GM19438 (cell line): ENCODE measurements at regions not wholly inside any gene's neighbourhood (a gene's known extent, or its start where the extent isn't known, plus 50 kb on each side); places are given as distances from the start of the nearest gene placed in this dataset.

ENCODE experiments used
- ATAC-seq: cut with Tn5 transposase; IDR thresholded peaks from one replicate; pipeline ENCODE4 v1.9.1; 2021; ENCODE audit warnings: low read depth; ENCODE audit not compliant: unreplicated experiment

DNA sequence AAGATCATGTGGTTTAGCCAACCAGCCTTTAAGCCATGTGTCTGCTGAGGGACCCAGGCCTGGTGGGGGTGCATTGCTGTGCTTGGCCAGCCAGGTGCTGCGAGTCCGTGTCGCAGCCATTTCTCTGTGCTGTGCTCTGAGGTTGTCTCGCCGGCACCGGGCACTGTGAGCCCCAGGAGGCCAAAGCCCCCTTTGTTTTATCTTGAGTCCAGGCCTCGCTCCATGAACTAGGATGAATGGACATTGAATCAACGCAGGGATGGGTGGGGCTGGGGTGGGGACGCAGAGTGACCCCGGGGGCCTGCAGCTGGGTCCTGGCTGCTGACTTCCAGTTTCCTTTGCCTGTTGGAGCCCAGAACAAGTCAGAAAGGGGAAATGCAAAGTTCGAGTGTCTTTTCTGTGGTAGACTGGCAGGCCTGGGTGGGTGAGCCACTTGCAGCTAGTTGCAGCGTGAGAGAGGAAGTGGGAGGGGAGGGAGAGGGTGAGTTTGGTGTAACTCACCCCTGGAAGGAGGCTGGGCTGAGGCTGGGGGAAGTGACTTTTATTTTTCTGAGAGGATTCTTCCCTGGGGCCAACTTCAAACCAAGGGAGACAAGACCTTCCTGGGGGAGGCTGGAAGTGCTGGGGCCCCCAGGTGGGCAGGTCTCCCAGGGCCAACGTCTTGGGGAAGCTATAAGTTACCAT is 324.7 kb downstream of the SEC14L1 start:
- peak; percentile 46 for ATAC-seq

DNA sequence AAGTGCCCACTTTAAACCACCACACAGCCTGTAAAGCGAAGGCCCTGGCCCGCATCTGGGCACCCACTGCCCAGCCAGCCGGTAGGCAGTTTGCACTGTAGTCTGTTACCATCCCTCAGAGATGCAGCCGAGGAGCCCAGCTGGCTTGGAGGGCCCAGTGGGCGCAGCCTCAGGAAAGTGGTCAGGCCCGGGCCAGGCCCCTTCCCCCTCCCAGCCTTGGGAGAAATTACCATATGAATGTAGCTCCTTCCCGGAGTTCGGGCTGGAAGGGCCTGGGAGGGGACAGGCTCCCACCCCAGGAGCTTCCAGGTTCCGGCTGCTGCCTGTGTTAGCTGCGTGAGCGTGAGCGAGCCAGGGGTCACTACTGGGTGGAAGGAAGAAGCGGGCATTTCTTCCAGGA is 325.4 kb downstream of the SEC14L1 start:
- ATAC-seq: no peak

GRCh38 chr17:77466596-77467223 is 325.9 kb downstream of the SEC14L1 start:
- no peak for ATAC-seq

- ATAC-seq: no peak
Observed at GRCh38 chr17:77467521-77467920, 326.8 kb downstream of the SEC14L1 start.

GRCh38 chr17:77468897-77469296 is 328.1 kb downstream of the SEC14L1 start:
- no peak for ATAC-seq

DNA sequence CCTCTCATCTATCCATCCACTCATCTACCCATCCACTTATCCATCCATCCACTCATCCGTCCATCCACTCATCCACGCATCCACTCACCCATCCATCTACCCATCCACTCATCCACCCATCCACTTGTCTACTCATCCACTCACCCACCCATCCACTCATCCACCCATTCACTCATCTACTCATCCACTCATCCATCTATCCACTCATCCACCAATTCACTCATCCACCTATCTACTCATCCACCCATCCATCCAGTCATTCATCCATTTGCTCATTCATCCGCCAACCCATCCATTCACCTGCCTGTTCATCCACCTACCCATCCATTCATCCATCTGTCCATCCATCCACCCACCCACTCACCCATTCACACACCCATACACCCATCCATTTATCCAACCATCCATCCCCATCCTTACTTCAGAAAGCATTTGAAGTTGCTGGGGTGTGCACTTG is 329.6 kb downstream of the SEC14L1 start:
- ATAC-seq: no peak

DNA sequence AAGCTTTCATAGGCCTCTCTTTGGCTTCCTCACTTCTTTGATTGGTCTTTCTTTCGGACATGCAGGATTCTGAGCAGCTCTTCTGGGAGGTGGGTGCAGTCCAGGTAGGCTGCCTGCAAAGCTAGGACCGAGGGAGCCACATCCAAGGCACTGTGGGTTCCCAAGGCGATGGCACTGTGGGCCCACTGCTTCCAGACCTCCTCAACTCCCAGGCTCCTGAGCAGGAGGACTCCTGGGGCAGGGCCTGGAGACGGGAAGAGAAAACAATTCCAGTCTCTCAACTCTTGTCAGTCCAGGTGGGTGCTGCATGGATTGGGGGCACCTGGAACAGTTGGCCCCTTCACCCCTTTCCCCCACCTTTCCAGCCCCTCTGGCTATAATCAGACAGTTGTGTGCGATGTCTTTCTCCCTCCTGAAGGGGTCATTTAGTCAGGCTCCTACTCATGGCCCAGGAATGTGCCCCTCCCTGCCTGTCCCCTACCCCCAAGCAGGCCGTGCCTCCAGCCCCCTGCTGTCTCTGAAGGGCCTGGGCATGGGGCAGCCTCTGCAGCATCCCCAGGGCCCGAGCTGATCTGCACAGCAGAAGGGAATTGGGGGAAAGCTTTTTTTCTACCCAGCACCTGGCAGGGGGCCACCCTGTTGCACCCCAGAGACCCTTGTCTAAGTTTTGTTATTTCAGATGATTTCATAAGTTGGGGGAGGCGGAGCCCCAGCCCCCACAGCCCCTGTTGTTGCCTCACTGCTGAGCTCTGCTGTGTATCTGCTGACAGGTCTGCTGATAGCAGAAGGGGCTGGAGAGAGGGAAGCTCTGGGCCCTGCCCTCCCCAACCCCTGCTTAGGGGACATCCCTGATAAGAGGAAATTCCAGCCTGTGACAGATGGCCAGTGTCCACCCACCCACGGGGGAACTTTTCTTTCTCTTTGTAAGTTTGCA is 330.3 kb downstream of the SEC14L1 start:
- no peak for ATAC-seq

DNA sequence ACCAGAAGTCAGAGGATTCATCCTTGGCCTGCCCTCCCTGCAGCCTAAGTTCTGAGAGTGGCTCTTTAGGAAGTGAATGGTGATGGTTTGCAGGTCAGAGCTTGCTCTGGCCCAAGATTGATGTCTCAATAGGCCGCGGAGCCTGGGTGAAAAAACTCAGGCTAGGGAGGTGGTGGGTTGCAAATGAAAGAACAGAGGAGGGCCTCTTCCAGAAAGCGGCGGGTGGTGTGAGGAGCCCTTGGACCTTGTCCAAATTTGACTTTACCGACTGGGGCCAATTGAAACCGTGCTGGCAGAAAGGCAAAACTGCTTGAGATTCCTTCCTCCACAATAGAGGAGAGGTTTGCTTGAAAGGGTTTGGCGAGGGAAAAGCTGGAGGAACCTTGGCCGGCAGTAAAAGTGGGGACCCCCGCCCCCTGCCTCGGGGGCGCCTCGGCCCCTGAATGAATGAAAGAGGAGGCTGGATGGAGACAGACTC is 331.3 kb downstream of the SEC14L1 start:
- ATAC-seq: no peak

DNA sequence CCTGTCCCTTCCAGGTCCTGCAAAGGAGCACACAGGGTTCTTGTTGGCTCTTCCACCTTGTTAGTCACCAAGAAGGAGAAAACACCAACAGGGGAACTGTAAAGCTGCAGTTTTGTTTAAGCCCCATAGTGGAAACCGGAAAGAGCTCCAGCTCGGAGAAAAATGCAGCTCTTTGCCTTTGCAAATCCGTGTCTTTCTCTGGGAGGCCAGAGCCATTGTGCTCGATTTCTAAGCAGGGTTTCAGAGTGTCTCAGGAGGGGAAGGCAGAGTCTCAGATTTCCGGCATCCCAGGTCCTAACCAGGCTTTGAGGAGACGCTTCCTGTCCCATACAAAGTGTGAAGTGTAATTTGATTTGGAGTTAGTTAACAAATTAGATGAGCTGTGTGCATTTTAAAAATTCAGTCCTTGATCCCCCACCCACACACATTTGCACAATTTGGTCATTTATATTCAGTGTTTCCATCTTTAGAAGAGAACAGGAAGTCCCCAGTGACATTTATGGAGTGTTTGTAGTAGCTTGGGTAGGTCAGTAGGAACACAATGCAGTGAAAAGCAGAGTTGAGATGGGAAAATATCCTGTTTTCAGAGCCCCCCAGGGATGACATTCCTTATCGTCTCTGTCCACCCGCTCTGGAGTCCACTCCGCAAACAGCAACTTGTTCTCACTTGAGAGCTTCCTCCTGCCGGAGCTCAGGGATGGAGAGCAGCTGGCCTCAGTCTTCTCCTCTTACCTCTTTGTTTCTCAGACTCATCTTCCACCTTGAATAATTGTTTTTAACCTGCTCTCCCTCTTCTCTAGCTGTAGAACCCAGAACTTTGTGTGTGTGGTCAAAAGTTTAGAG is 331.9 kb downstream of the SEC14L1 start:
- ATAC-seq: no peak

GRCh38 chr17:77473615-77474226 is 333.0 kb downstream of the SEC14L1 start:
- ATAC-seq: no peak

DNA sequence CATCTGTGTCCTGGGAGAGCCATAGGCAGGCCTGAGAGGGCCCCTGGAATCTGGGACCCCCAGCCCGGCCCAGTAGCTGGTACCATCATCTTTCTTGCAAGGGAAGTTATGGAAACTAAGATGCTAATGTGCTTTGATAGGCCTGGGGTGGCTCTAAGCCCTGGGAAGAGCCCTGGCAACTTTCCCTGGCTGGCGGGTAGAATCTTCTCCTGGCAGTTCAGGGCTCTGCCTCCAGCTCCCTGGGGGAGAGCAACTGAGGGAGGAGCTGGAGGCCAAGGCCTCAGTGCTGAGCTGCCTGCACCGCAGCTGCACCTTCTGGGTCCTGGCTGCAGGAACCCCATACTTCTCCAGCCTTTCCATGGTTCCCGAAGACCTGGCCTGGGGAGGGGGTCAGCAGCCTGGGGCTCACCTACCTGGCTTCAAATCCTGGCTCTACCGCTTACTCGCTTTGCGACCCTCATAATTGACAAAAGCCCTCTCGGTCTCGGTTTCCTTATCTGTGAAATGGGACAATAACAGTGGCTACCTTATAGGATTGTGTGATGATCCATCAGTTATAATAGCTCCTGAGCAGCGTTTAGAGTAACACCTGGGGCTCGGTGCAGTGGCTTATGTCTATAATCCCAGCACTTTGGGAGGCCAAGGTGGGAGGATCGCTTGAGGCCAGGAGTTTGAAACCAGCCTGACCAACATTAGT is 333.7 kb downstream of the SEC14L1 start:
- no peak for ATAC-seq

- no peak for ATAC-seq
Observed at GRCh38 chr17:77475016-77475976, 334.5 kb downstream of the SEC14L1 start.

DNA sequence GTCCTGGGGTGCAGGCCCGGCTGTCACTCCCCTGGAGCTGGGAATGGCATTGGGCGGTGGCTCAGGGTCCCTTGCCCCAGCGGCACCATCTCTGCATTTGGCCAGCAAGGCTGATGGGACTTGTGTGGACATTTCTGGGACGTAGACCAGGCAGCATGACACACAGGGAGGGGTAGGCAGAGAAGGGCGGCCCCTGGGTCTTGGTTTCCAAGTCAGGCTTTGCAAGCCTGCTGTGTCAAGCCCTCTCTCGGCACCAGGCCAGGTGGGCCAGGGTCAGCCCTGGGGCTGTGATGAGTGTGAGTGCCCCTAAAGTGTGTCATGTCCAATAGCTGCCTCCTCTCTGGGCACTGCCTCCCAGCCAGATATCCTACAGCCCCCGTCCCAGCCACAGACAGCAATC is 335.2 kb downstream of the SEC14L1 start:
- no peak for ATAC-seq

GRCh38 chr17:77476498-77476897 is 335.7 kb downstream of the SEC14L1 start:
- no peak for ATAC-seq

DNA sequence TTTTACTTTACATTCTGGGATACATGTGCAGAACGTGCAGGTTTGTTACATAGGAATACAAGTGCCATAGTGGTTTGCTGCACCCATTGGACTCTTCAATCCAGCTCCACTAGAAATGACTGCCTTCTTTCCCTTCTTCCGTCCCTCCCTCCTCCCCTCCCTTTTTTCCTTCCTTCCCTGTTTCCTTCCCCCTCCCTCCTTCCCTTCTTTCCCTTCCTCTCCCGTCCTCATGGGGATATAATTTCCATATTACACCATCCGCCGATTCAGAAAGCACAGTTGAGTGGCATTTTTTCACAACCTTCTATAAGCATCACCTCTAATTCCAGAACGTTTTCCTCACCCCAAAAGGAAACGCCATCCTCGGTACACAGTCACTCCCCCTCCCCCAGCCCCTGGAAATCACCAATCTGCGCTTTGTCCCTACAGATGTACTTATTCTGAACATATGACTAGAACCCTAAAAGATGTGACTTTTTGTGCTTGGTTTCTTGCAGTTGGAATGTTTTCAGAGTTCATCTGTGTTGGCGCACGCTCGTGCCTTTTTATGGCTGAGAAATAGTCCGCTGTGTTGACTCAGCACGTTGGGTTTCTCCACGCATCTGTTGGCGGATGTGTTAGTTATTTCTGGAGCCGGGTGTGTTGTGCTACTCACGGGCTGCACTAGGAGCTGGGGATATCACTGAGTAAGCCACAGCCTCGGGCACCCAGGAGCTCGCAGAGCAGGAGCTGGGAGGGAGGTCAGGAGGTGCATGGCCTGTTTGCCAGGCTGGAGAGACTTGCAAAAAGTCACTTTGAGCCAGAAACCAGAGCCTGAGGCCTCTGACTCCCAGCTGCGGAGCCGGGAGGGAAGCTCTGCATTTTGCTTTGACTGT is 336.4 kb downstream of the SEC14L1 start:
- no peak for ATAC-seq

- no peak for ATAC-seq
Observed at GRCh38 chr17:77478281-77478680, 337.5 kb downstream of the SEC14L1 start.

- ATAC-seq: no peak
Observed at GRCh38 chr17:77478899-77479298, 338.1 kb downstream of the SEC14L1 start.
